ENCODE measurements at regions not wholly inside any gene's neighbourhood (a gene's known extent, or its start where the extent isn't known, plus 50 kb on each side); places are given as distances from the start of the nearest gene placed in this dataset.

GRCh38 chr10:108785011-108785410, 1138.3 kb downstream of the XPNPEP1 start:
- Histone ChIP-seq H3K4me1 (ENCODE audit: control insufficient read depth in 4 of 4, insufficient read depth in 4 of 4, low read length in 3 of 4) (no peaks in the 10 kb centered on the region), H3K9ac (ENCODE audit: low read depth in 1 of 2, low read length in 2 of 2) (no peak overlapping the region), H3K4me3 (ENCODE audit: low read depth in 1 of 3, low read length in 3 of 3) (no peak overlapping the region), H3K36me3 (ENCODE audit: control insufficient read depth in 4 of 4, insufficient read depth in 3 of 4, low read depth in 1 of 4, low read length in 3 of 4) (no peaks in the 10 kb centered on the region), H3K27me3 (ENCODE audit: control insufficient read depth in 4 of 4, insufficient read depth in 4 of 4, low read length in 3 of 4) (no peaks in the 10 kb centered on the region), H3K27ac (ENCODE audit: low read depth in 1 of 2, low read length in 2 of 2) (no peak overlapping the region), H3K9me3 (ENCODE audit: control insufficient read depth in 4 of 4, low read length in 3 of 4) (peaks cover 5 to 10% (median 6%) of the 10 kb centered on the region in 4 donors)
- no peak for DNase-seq (ENCODE audit: low spot score)
- WGBS, result 94% methylated on average over 2 of the region's 2 CpGs
- TF ChIP-seq ZBTB33 (IDR thresholded peaks at IDR 0.05), result no peak
- TF ChIP-seq JUND (IDR thresholded peaks at IDR 0.05), result no peak
- no peak for TF ChIP-seq HNF4A (conservative IDR thresholded peaks at IDR 0.05)
- TF ChIP-seq YY1 (IDR thresholded peaks at IDR 0.05), result no peak
- no peak for TF ChIP-seq FOXA2 (IDR thresholded peaks at IDR 0.05)
- TF ChIP-seq HNF4G (IDR thresholded peaks at IDR 0.05), result no peak
- TF ChIP-seq RXRA (IDR thresholded peaks at IDR 0.05), result no peak
- TF ChIP-seq ATF3 (IDR thresholded peaks at IDR 0.05), result no peak
- no peak for TF ChIP-seq TAF1 (conservative IDR thresholded peaks at IDR 0.05)
- TF ChIP-seq EGR1 (IDR thresholded peaks at IDR 0.05; ENCODE audit: low read depth in 2 of 2), result no peak
- TF ChIP-seq RAD21 (IDR thresholded peaks at IDR 0.05), result no peak

- H3K27me3 ChIP-seq (ENCODE audit: control insufficient read depth in 4 of 4, insufficient read depth in 4 of 4, low read length in 3 of 4), result no peaks in the 10 kb centered on the region
- WGBS, result 87% methylated on average over 5 of the region's 5 CpGs
- H3K9ac ChIP-seq (ENCODE audit: low read depth in 1 of 2, low read length in 2 of 2), result no peak overlapping the region
- no peak overlapping the region for H3K4me3 ChIP-seq (ENCODE audit: low read depth in 1 of 3, low read length in 3 of 3)
- H3K4me1 ChIP-seq (ENCODE audit: control insufficient read depth in 4 of 4, insufficient read depth in 4 of 4, low read length in 3 of 4), result no peaks in the 10 kb centered on the region
- DNase-seq (ENCODE audit: low spot score), result no peak
- no peaks in the 10 kb centered on the region for H3K36me3 ChIP-seq (ENCODE audit: control insufficient read depth in 4 of 4, insufficient read depth in 3 of 4, low read depth in 1 of 4, low read length in 3 of 4)
- H3K27ac ChIP-seq (ENCODE audit: low read depth in 1 of 2, low read length in 2 of 2), result no peak overlapping the region
- TF ChIP-seq YY1 (IDR thresholded peaks at IDR 0.05) (no peak), HNF4A (conservative IDR thresholded peaks at IDR 0.05) (no peak), FOXA1 (IDR thresholded peaks at IDR 0.05) (no peak), TAF1 (conservative IDR thresholded peaks at IDR 0.05) (no peak), JUND (IDR thresholded peaks at IDR 0.05) (no peak), EGR1 (IDR thresholded peaks at IDR 0.05; ENCODE audit: low read depth in 2 of 2) (no peak), SP1 (IDR thresholded peaks at IDR 0.05) (no peak), RAD21 (IDR thresholded peaks at IDR 0.05) (no peak), MAX (IDR thresholded peaks at IDR 0.05) (no peak), HNF4G (IDR thresholded peaks at IDR 0.05) (no peak), ZBTB33 (IDR thresholded peaks at IDR 0.05) (no peak), ATF3 (IDR thresholded peaks at IDR 0.05) (no peak), FOXA2 (IDR thresholded peaks at IDR 0.05) (no peak), GABPA (IDR thresholded peaks at IDR 0.05 in 1 of 2, conservative IDR thresholded peaks at IDR 0.05 in 1 of 2) (no peak), RXRA (IDR thresholded peaks at IDR 0.05) (no peak), NR2F2 (IDR thresholded peaks at IDR 0.05) (no peak)
- TF ChIP-seq, protein P1, sequence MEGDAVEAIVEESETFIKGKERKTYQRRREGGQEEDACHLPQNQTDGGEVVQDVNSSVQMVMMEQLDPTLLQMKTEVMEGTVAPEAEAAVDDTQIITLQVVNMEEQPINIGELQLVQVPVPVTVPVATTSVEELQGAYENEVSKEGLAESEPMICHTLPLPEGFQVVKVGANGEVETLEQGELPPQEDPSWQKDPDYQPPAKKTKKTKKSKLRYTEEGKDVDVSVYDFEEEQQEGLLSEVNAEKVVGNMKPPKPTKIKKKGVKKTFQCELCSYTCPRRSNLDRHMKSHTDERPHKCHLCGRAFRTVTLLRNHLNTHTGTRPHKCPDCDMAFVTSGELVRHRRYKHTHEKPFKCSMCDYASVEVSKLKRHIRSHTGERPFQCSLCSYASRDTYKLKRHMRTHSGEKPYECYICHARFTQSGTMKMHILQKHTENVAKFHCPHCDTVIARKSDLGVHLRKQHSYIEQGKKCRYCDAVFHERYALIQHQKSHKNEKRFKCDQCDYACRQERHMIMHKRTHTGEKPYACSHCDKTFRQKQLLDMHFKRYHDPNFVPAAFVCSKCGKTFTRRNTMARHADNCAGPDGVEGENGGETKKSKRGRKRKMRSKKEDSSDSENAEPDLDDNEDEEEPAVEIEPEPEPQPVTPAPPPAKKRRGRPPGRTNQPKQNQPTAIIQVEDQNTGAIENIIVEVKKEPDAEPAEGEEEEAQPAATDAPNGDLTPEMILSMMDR (IDR thresholded peaks at IDR 0.05; ENCODE audit: low read depth, low read length, missing input control), result no peak
- peaks cover 5 to 10% (median 6%) of the 10 kb centered on the region in 4 donors for H3K9me3 ChIP-seq (ENCODE audit: control insufficient read depth in 4 of 4, low read length in 3 of 4)
Observed at GRCh38 chr10:108784534-108784933, 1138.8 kb downstream of the XPNPEP1 start.

Data from liver (tissue), 8 donors.